ENCODE measurements at regions not wholly inside any gene's neighbourhood (a gene's known extent, or its start where the extent isn't known, plus 50 kb on each side); places are given as distances from the start of the nearest gene placed in this dataset.

DNA sequence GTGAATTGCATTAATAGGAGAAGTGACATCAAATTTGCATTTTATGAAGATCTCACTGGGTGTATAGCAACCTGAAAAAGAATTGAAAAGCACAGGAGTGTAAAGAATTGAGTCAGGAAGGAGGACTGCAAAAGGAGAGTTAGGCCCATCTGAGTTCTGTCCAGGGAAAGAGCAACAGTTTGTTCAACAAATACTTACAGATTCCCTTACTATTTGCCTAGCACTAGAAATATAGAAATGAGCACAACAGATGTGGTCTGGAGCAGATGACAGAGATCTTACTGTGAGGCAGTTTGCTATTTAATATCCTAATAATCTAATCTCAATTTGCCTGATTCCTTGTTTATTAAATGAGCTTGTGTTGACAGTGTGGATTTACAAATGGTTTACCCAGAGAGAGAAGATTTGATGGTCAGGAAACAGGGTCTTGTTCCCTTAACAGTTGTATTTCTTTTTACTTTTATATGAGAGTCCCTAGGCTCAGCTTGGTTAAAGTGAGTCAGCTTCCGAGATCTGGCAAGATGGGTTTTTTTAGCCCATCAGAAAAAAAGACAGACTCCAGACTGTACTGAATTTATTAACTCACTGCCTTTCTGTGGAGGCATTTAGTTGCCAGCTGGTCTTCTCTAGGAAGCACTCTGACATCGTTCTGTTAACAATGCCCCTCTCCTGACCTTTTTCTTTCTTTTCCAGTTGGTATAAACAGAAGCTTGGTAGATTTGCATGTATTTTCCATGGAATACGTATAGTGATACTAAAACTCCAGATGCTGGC lies 229.7 kb downstream of the TTC6 start:
- TF ChIP-seq CTCF (IDR thresholded peaks at IDR 0.05; ENCODE audit: insufficient read depth, low read depth, low read length) (no peak), EZH2 (IDR thresholded peaks at IDR 0.05; ENCODE audit: insufficient read depth, low read length) (no peak)

Data from astrocyte (in vitro differentiated cells and primary cell).